ENCODE measurements at regions not wholly inside any gene's neighbourhood (a gene's known extent, or its start where the extent isn't known, plus 50 kb on each side); places are given as distances from the start of the nearest gene placed in this dataset.
"Not testable (repeated sequence)": the region's sequence is repeated elsewhere in the genome, so short reads cannot be mapped to it uniquely, and the experiment has no call there.

GRCh38 chrX:77003530-77003929, 443.7 kb upstream of the FGF16 start:
- DNase-seq, result no peak

GRCh38 chrX:77003956-77004355, 443.2 kb upstream of the FGF16 start:
- no peak for DNase-seq

GRCh38 chrX:77009691-77010090, 437.5 kb upstream of the FGF16 start:
- DNase-seq, result no peak

GRCh38 chrX:77014377-77015372, 432.5 kb upstream of the FGF16 start:
- peak in 34 of 51 donors; percentile 0 to 67 (median 13) for DNase-seq

- DNase-seq, result no peak
These were observed 430.1 kb upstream of the FGF16 start for GRCh38 chrX:77017093-77017492.

- peak in 2 of 51 donors; percentile 0 to 1 for DNase-seq
These were observed 400.9 kb upstream of the FGF16 start for GRCh38 chrX:77046180-77046810.

- no peak for DNase-seq
These were observed 386.6 kb upstream of the FGF16 start for GRCh38 chrX:77060572-77060971.

- no peak for DNase-seq
These were observed 386.2 kb upstream of the FGF16 start for GRCh38 chrX:77061022-77061421.

GRCh38 chrX:77061545-77061944, 385.6 kb upstream of the FGF16 start:
- no peak for DNase-seq

GRCh38 chrX:77065896-77066295, 381.3 kb upstream of the FGF16 start:
- no peak for DNase-seq

GRCh38 chrX:77070202-77070918, 376.8 kb upstream of the FGF16 start:
- DNase-seq, result peak in 1 of 51 donors; percentile 0

GRCh38 chrX:77076896-77077295, 370.3 kb upstream of the FGF16 start:
- DNase-seq, result no peak

GRCh38 chrX:77081237-77081636, 366.0 kb upstream of the FGF16 start:
- not testable (repeated sequence) for DNase-seq

GRCh38 chrX:77085372-77085771, 361.8 kb upstream of the FGF16 start:
- DNase-seq, result no peak

- DNase-seq, result peak in 1 of 51 donors; percentile 7
These were observed 359.5 kb upstream of the FGF16 start for GRCh38 chrX:77087529-77088169.

- DNase-seq, result no peak
These were observed 359.0 kb upstream of the FGF16 start for GRCh38 chrX:77088233-77088632.

- DNase-seq, result no peak
These were observed 332.7 kb upstream of the FGF16 start for GRCh38 chrX:77114501-77114900.

- DNase-seq, result no peak
These were observed 328.5 kb upstream of the FGF16 start for GRCh38 chrX:77118686-77119085.

- DNase-seq, result no peak
These were observed 327.5 kb upstream of the FGF16 start for GRCh38 chrX:77119706-77120105.

GRCh38 chrX:77123917-77124316, 323.3 kb upstream of the FGF16 start:
- DNase-seq, result not testable (repeated sequence)

- DNase-seq, result not testable (repeated sequence)
These were observed 319.6 kb upstream of the FGF16 start for GRCh38 chrX:77127571-77127970.
